ENCODE measurements at regions not wholly inside any gene's neighbourhood (a gene's known extent, or its start where the extent isn't known, plus 50 kb on each side); places are given as distances from the start of the nearest gene placed in this dataset.

DNA sequence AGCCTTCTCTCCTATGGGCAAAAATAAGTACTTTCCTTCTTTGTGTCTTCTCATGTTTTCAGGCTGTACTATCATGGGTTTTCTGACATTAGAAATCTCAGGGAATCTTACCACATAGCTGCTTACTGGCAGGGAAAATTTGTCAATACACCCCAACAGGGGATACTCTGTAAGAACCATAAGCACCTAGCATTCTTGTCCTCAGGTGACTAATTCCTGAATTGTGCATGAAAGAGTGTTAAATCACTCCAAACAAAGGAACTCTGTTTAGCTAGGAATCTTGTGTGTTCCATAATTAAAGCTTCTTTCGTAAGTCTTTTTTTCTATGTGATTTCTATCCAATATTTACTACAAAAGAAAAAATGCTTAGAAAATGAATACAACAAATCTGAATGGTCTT, 206.7 kb upstream of the POT1 start:
- ATAC-seq (ENCODE audit: low read depth), result peak; percentile 78
- no peak for DNase-seq (ENCODE audit: low spot score)
- Histone ChIP-seq H3K27ac (ENCODE audit: poor library complexity, severe bottlenecking) (peak overlapping the region; percentile 80), H3K4me3 (ENCODE audit: severe bottlenecking) (no peak overlapping the region), H3K27me3 (ENCODE audit: insufficient read depth, poor library complexity, severe bottlenecking) (no peaks in the 10 kb centered on the region), H3K36me3 (ENCODE audit: low read depth) (no peaks in the 10 kb centered on the region), H3K9me3 (ENCODE audit: severe bottlenecking) (no peaks in the 10 kb centered on the region), H3K4me1 (ENCODE audit: insufficient read depth, poor library complexity, severe bottlenecking) (peaks cover 22% of the 10 kb centered on the region)
- TF ChIP-seq, protein P1, sequence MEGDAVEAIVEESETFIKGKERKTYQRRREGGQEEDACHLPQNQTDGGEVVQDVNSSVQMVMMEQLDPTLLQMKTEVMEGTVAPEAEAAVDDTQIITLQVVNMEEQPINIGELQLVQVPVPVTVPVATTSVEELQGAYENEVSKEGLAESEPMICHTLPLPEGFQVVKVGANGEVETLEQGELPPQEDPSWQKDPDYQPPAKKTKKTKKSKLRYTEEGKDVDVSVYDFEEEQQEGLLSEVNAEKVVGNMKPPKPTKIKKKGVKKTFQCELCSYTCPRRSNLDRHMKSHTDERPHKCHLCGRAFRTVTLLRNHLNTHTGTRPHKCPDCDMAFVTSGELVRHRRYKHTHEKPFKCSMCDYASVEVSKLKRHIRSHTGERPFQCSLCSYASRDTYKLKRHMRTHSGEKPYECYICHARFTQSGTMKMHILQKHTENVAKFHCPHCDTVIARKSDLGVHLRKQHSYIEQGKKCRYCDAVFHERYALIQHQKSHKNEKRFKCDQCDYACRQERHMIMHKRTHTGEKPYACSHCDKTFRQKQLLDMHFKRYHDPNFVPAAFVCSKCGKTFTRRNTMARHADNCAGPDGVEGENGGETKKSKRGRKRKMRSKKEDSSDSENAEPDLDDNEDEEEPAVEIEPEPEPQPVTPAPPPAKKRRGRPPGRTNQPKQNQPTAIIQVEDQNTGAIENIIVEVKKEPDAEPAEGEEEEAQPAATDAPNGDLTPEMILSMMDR (IDR thresholded peaks at IDR 0.05; ENCODE audit: poor library complexity, severe bottlenecking), result no peak

DNA sequence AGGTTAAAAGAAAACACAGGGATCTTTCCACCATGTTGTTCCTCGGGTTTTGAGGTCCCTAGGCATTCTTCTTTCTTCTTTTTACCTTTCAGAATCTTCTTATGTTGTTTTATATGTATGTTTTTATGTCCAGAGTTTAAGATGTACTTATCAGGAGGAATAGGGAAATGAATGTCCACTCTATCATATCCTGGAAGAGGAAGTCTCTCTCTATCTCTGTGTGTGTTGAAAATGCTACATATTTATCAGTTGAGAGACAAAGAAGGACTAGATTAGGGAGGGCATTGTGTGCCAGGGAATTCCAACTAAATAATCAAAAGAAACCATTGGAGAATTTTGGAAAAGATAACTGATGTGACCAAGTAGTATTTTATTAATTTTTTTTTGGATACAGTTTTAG, 200.5 kb upstream of the POT1 start:
- no peak for ATAC-seq (ENCODE audit: low read depth)
- Histone ChIP-seq H3K27ac (ENCODE audit: poor library complexity, severe bottlenecking) (no peak overlapping the region), H3K36me3 (ENCODE audit: low read depth) (no peaks in the 10 kb centered on the region), H3K4me1 (ENCODE audit: insufficient read depth, poor library complexity, severe bottlenecking) (no peaks in the 10 kb centered on the region), H3K4me3 (ENCODE audit: severe bottlenecking) (no peak overlapping the region), H3K27me3 (ENCODE audit: insufficient read depth, poor library complexity, severe bottlenecking) (no peaks in the 10 kb centered on the region), H3K9me3 (ENCODE audit: severe bottlenecking) (no peaks in the 10 kb centered on the region)
- TF ChIP-seq, protein P1 (IDR thresholded peaks at IDR 0.05; ENCODE audit: poor library complexity, severe bottlenecking), result no peak
- no peak for DNase-seq (ENCODE audit: low spot score)

DNA sequence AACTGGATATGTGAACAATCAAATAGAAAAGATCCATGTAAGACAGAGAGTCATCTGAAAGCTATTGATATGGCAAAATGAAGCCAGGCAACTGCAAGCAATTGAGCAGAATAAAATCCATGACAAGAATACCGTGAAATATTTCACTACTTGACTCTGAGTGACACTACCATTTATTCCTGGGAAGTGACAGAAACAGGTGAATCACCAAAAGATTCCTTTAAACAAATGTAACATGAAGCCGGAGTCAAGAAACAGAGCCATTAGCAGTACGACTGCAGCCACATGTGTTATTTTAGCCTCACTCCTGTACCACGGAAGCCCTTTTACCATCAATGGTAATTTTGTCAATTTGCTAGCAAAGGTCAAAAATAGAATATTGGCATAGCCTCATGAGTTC, 197.7 kb upstream of the POT1 start:
- H3K36me3 ChIP-seq (ENCODE audit: low read depth), result no peaks in the 10 kb centered on the region
- DNase-seq (ENCODE audit: low spot score) (no peak), ATAC-seq (ENCODE audit: low read depth) (no peak)
- TF ChIP-seq, protein P1 (IDR thresholded peaks at IDR 0.05; ENCODE audit: poor library complexity, severe bottlenecking), result no peak
- H3K9me3 ChIP-seq (ENCODE audit: severe bottlenecking), result no peaks in the 10 kb centered on the region
- H3K27me3 ChIP-seq (ENCODE audit: insufficient read depth, poor library complexity, severe bottlenecking), result no peaks in the 10 kb centered on the region
- no peaks in the 10 kb centered on the region for H3K4me1 ChIP-seq (ENCODE audit: insufficient read depth, poor library complexity, severe bottlenecking)
- no peak overlapping the region for H3K4me3 ChIP-seq (ENCODE audit: severe bottlenecking)
- no peak overlapping the region for H3K27ac ChIP-seq (ENCODE audit: poor library complexity, severe bottlenecking)

DNA sequence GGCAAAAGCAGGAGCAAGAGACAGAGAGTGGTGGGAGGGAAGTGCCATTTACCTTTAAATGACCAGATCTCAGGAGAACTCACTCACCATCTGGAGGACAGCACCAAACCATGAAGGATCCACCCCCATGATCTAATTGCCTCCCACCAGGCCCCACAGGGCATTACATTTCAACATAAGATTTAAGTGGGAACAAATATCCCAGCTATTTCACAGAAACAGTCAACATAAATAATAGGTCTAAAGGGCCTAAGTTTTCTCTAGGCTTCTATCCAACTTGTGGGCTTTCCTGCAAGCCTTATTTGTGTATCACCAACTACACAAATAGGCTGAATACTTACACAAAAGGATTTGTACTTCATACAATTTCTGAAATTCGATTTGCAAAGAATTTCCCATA, 196.8 kb upstream of the POT1 start:
- no peaks in the 10 kb centered on the region for H3K4me1 ChIP-seq (ENCODE audit: insufficient read depth, poor library complexity, severe bottlenecking)
- H3K4me3 ChIP-seq (ENCODE audit: severe bottlenecking), result no peak overlapping the region
- no peaks in the 10 kb centered on the region for H3K27me3 ChIP-seq (ENCODE audit: insufficient read depth, poor library complexity, severe bottlenecking)
- ATAC-seq (ENCODE audit: low read depth), result no peak
- TF ChIP-seq, protein P1 (IDR thresholded peaks at IDR 0.05; ENCODE audit: poor library complexity, severe bottlenecking), result no peak
- no peaks in the 10 kb centered on the region for H3K9me3 ChIP-seq (ENCODE audit: severe bottlenecking)
- no peak overlapping the region for H3K27ac ChIP-seq (ENCODE audit: poor library complexity, severe bottlenecking)
- no peak for DNase-seq (ENCODE audit: low spot score)
- H3K36me3 ChIP-seq (ENCODE audit: low read depth), result no peaks in the 10 kb centered on the region

DNA sequence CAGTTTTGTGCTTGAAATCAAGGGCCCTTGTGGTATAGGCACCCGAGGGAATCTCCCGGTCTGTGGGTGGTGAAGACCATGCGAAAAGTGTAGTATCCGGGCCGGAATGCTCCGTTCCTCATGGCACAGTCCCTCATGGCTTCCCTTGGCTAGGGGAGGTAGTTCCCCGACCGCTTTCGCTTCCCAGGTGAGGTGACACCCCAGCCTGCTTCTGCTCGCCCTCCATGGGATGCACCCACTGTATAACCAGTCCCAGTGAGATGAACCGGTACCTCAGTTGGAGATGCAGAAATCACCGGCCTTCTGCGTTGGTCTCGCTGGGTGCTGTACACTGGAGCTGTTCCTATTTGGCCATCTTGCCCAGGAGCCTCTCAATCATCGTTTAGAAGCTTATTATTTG, 195.7 kb upstream of the POT1 start:
- H3K27me3 ChIP-seq (ENCODE audit: insufficient read depth, poor library complexity, severe bottlenecking), result no peaks in the 10 kb centered on the region
- H3K27ac ChIP-seq (ENCODE audit: poor library complexity, severe bottlenecking), result no peak overlapping the region
- DNase-seq (ENCODE audit: low spot score) (no peak), ATAC-seq (ENCODE audit: low read depth) (no peak)
- no peaks in the 10 kb centered on the region for H3K4me1 ChIP-seq (ENCODE audit: insufficient read depth, poor library complexity, severe bottlenecking)
- no peaks in the 10 kb centered on the region for H3K9me3 ChIP-seq (ENCODE audit: severe bottlenecking)
- no peaks in the 10 kb centered on the region for H3K36me3 ChIP-seq (ENCODE audit: low read depth)
- TF ChIP-seq, protein P1 (IDR thresholded peaks at IDR 0.05; ENCODE audit: poor library complexity, severe bottlenecking), result no peak
- H3K4me3 ChIP-seq (ENCODE audit: severe bottlenecking), result no peak overlapping the region
